ENCODE measurements at regions not wholly inside any gene's neighbourhood (a gene's known extent, or its start where the extent isn't known, plus 50 kb on each side); places are given as distances from the start of the nearest gene placed in this dataset.
"Not testable (repeated sequence)": the region's sequence is repeated elsewhere in the genome, so short reads cannot be mapped to it uniquely, and the experiment has no call there.

GRCh38 chr12:73951956-73952703 lies 585.5 kb upstream of the ATXN7L3B start:
- no peak for DNase-seq (ENCODE audit: low spot score)

- no peak for DNase-seq (ENCODE audit: low spot score)
Observed at GRCh38 chr12:73964641-73965040, 573.0 kb upstream of the ATXN7L3B start.

GRCh38 chr12:73973486-73973885 lies 564.1 kb upstream of the ATXN7L3B start:
- no peak for DNase-seq (ENCODE audit: low spot score)

GRCh38 chr12:73984552-73984951 lies 553.1 kb upstream of the ATXN7L3B start:
- no peak for DNase-seq (ENCODE audit: low spot score)

GRCh38 chr12:73991138-73991537 lies 546.5 kb upstream of the ATXN7L3B start:
- no peak for DNase-seq (ENCODE audit: low spot score)

GRCh38 chr12:73998894-73999293 lies 538.7 kb upstream of the ATXN7L3B start:
- DNase-seq (ENCODE audit: low spot score): no peak

- no peak for DNase-seq (ENCODE audit: low spot score)
Observed at GRCh38 chr12:74015118-74015517, 522.5 kb upstream of the ATXN7L3B start.

GRCh38 chr12:74016324-74016723 lies 521.3 kb upstream of the ATXN7L3B start:
- not testable (repeated sequence) for DNase-seq (ENCODE audit: low spot score)

GRCh38 chr12:74018849-74019248 lies 518.8 kb upstream of the ATXN7L3B start:
- DNase-seq (ENCODE audit: low spot score): no peak

GRCh38 chr12:74021937-74022336 lies 515.7 kb upstream of the ATXN7L3B start:
- DNase-seq (ENCODE audit: low spot score): peak; percentile 1

GRCh38 chr12:74031045-74031444 lies 506.6 kb upstream of the ATXN7L3B start:
- DNase-seq (ENCODE audit: low spot score): no peak

- no peak for DNase-seq (ENCODE audit: low spot score)
Observed at GRCh38 chr12:74033531-74033930, 504.1 kb upstream of the ATXN7L3B start.

- not testable (repeated sequence) for DNase-seq (ENCODE audit: low spot score)
Observed at GRCh38 chr12:74039138-74039537, 498.5 kb upstream of the ATXN7L3B start.

GRCh38 chr12:74043343-74043742 lies 494.3 kb upstream of the ATXN7L3B start:
- DNase-seq (ENCODE audit: low spot score): no peak

GRCh38 chr12:74049348-74049747 lies 488.3 kb upstream of the ATXN7L3B start:
- DNase-seq (ENCODE audit: low spot score): no peak

- DNase-seq (ENCODE audit: low spot score): no peak
Observed at GRCh38 chr12:74051848-74052247, 485.8 kb upstream of the ATXN7L3B start.

- no peak for DNase-seq (ENCODE audit: low spot score)
Observed at GRCh38 chr12:74066476-74066875, 471.2 kb upstream of the ATXN7L3B start.

GRCh38 chr12:74071182-74071581 lies 466.5 kb upstream of the ATXN7L3B start:
- no peak for DNase-seq (ENCODE audit: low spot score)

- DNase-seq (ENCODE audit: low spot score): no peak
Observed at GRCh38 chr12:74076918-74077317, 460.7 kb upstream of the ATXN7L3B start.

GRCh38 chr12:74105434-74105833 lies 432.2 kb upstream of the ATXN7L3B start:
- DNase-seq (ENCODE audit: low spot score): no peak

- no peak for DNase-seq (ENCODE audit: low spot score)
Observed at GRCh38 chr12:74108729-74109128, 428.9 kb upstream of the ATXN7L3B start.

GRCh38 chr12:74111688-74112360 lies 425.8 kb upstream of the ATXN7L3B start:
- no peak for DNase-seq (ENCODE audit: low spot score)

- DNase-seq (ENCODE audit: low spot score): no peak
Observed at GRCh38 chr12:74119811-74120362, 417.7 kb upstream of the ATXN7L3B start.

Data from hepatic stellate cell (primary cell).